ENCODE measurements at regions not wholly inside any gene's neighbourhood (a gene's known extent, or its start where the extent isn't known, plus 50 kb on each side); places are given as distances from the start of the nearest gene placed in this dataset.

DNA sequence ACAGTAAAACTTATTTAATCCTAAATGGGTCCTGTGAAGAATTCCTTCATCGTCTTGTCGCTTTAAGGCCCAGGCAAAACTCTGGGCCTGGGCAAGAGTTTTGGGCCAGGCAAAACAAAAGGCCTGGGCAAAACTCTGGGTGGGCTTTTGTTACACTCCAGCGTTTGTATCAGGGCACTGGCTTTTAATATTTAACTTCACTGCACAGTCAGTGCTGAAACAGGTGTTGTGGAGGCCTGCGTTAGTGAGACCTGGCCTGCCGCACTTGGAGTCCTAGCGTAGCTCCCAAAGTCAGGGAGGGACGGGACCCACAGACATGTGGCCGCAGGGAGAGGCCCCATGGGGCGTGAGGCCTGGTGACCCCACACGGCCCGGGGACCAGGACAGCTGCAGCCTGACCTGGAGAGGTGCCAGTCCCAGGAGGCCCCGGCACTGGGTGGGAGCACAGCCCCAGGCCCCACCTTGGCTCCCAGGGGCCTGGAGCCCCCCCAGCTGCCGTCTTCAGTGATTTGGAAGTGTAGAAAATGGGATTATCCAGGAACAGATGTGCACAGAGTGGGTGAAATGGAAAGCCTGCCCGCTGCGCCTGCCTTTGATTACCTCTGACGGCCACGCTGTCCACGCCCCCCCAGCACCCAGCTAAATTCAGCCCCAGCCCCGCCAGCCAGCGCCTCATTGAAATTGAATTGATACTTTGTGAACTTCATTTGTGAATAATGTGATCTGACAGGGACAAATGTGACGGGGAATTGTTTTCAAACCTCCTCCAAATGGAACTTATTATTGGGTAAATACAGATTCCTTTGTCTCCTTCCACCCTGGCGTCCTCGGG is 132.9 kb upstream of the NKX1-1 start:
- Histone ChIP-seq H3K4me3 (no peak overlapping the region), H3K4me2 (no peak overlapping the region), H3K9me3 (no peaks in the 10 kb centered on the region), H3K27me3 (no peaks in the 10 kb centered on the region), H3K9ac (no peak overlapping the region), H3K36me3 (no peaks in the 10 kb centered on the region), H3K27ac (no peak overlapping the region), H3K4me1 (peaks cover 13% of the 10 kb centered on the region), H4K20me1 (no peaks in the 10 kb centered on the region)
- TF ChIP-seq Cebpa-rat (IDR thresholded peaks at IDR 0.05), result no peak

DNA sequence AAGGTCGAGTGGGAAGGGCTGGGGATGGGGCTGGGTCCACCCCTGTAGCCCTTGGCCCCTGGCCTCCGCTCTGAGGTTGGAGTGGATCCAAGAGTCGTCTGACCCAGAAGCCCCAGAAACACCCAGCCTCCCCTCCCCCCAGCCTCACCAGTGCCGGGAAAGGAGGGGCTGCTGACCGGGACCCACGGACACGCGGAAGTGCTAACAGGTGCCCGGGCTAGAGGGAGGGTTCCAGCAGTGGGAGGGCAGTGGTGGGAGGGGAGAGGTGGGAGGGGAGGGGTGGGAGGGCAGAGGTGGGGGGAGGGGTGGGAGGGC is 131.8 kb upstream of the NKX1-1 start:
- H3K9me3 ChIP-seq, result no peaks in the 10 kb centered on the region
- H3K27me3 ChIP-seq, result no peaks in the 10 kb centered on the region
- no peak overlapping the region for H3K4me2 ChIP-seq

DNA sequence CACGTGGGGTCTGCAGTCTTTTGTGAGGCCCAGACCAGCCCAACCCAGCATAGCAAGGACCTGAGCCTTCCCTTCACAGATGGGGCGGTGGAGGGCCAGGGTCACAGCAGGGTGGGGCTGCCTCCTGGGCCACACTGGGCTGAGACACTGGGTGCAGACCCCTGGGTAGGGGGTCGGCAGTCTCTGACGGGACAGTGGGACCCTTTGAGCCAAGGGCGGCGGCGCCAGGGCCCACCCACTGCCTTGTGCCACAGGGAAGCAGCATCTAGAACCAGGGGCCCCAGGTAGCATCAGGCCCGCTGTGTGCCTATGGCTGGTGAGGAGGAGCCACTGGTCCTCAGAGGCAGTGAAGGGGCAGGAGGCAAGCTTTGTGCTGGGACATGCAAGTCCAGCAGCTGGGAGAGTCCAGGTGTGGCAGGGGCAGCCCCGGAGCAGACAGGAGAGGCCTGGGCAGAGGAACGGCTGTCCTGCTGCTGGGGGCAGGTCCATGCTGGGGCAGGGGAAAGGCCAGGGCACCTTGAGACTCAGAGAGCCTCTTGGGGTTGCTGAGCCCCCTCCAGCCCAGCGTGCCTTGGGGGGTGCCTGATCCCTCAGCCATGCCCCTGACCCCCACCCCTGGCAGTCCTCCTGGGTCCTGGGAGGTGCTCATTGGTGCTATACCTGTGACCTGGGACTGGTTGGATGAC is 131.3 kb upstream of the NKX1-1 start:
- Histone ChIP-seq H3K36me3 (no peaks in the 10 kb centered on the region), H3K9me3 (no peaks in the 10 kb centered on the region), H3K27me3 (no peaks in the 10 kb centered on the region), H4K20me1 (no peaks in the 10 kb centered on the region), H3K27ac (no peak overlapping the region), H3K9ac (no peak overlapping the region), H3K4me2 (no peak overlapping the region), H3K4me1 (no peaks in the 10 kb centered on the region), H3K4me3 (no peak overlapping the region)
- no peak for TF ChIP-seq Cebpa-rat (IDR thresholded peaks at IDR 0.05)

More for the DNA sequence above, 131.8 kb upstream of the NKX1-1 start:
- Histone ChIP-seq H3K9ac (no peak overlapping the region), H3K27ac (no peak overlapping the region), H3K36me3 (no peaks in the 10 kb centered on the region), H3K4me1 (peaks cover 5% of the 10 kb centered on the region), H4K20me1 (no peaks in the 10 kb centered on the region), H3K4me3 (no peak overlapping the region)
- no peak for TF ChIP-seq Cebpa-rat (IDR thresholded peaks at IDR 0.05)

DNA sequence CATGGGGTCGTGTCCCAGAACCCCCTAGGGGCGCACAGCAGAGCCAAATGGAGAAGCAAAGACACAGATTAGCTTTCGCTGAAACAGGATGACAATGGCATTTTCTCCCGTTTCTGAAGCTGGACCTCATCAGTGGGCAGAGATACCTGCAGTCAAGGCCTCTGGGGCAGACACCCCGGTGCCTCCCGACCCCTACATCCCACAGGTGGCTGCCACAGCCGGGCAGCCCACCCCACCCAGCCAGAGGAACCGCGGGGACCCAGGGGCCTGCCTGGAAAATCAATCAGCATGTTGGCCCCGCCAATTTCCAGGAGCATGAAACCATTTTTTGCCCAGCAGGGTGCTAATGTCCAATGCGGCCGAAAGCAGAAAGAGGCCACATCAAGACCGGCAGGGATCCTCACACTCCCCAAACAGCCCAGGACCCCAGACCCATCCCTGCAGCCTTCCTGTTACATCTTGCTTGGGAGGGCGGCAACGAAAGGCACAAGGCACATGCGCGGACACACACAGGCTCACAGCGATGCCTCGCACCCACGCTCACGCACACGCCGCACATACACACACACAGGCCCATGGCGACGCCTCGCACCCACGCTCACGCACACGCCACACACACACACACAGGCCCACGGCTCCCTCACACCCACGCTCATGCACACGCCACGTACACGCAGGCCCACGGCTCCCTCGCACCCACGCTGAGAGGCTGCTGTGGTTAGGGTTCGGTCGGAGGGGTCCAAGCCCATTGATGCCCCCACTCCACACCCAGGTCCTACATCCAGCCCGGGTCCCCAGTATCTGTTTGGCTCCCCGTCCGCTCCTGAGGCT is 130.6 kb upstream of the NKX1-1 start:
- no peaks in the 10 kb centered on the region for H3K4me1 ChIP-seq
- H3K9ac ChIP-seq, result no peak overlapping the region
- H3K27ac ChIP-seq, result no peak overlapping the region
- no peaks in the 10 kb centered on the region for H3K36me3 ChIP-seq
- H3K27me3 ChIP-seq, result no peaks in the 10 kb centered on the region
- no peak overlapping the region for H3K4me3 ChIP-seq
- H3K4me2 ChIP-seq, result no peak overlapping the region
- TF ChIP-seq Cebpa-rat (IDR thresholded peaks at IDR 0.05), result no peak
- no peaks in the 10 kb centered on the region for H4K20me1 ChIP-seq
- H3K9me3 ChIP-seq, result no peaks in the 10 kb centered on the region

- Histone ChIP-seq H3K4me1 (no peaks in the 10 kb centered on the region), H4K20me1 (no peaks in the 10 kb centered on the region), H3K27ac (no peak overlapping the region), H3K4me3 (no peak overlapping the region), H3K9ac (no peak overlapping the region), H3K36me3 (no peaks in the 10 kb centered on the region), H3K4me2 (no peak overlapping the region), H3K9me3 (no peaks in the 10 kb centered on the region), H3K27me3 (no peaks in the 10 kb centered on the region)
- TF ChIP-seq Cebpa-rat (IDR thresholded peaks at IDR 0.05), result no peak
Observed at GRCh38 chr4:1535926-1536578, 129.8 kb upstream of the NKX1-1 start.

DNA sequence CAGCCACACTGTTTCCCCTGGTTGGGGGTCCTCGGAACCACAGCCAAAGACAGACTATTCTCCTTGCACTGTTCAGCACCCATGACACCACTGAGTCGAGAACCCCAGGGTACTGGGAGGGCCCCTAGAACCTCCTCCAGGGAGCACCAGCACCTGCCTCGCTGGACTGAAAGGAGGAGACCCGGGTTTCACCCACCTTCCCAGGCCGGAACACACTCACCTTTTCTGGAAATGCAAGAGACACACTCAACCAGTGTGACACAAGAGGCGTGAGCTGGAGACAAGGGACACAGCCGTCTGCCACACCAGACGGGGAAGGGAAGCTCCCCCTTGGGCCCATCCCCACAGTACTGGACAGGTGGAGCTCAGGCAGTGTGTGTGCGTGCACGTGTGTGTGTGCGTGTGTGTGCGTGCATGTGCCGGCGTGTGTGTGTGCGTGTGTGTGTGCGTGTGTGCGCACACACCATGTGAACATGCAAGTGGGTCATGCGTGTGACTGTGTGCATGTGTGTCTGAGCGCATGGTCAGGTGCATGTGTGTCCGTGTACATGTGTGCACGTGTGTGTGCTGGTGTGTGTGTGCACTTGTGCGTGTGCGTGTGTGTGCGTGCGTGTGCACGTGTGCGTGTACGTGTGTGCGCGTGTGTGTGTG is 128.8 kb upstream of the NKX1-1 start:
- Histone ChIP-seq H3K36me3 (no peaks in the 10 kb centered on the region), H3K4me2 (no peak overlapping the region), H3K4me3 (no peak overlapping the region), H3K4me1 (no peaks in the 10 kb centered on the region), H3K9ac (no peak overlapping the region), H3K27ac (no peak overlapping the region), H3K9me3 (no peaks in the 10 kb centered on the region), H4K20me1 (no peaks in the 10 kb centered on the region), H3K27me3 (no peaks in the 10 kb centered on the region)
- no peak for TF ChIP-seq Cebpa-rat (IDR thresholded peaks at IDR 0.05)

GRCh38 chr4:1534095-1534872 is 128.0 kb upstream of the NKX1-1 start:
- Histone ChIP-seq H3K27ac (no peak overlapping the region), H3K4me2 (no peak overlapping the region), H3K9me3 (no peaks in the 10 kb centered on the region), H3K9ac (no peak overlapping the region), H3K4me3 (no peak overlapping the region), H4K20me1 (no peaks in the 10 kb centered on the region), H3K4me1 (no peaks in the 10 kb centered on the region), H3K36me3 (no peaks in the 10 kb centered on the region), H3K27me3 (no peaks in the 10 kb centered on the region)
- TF ChIP-seq Cebpa-rat (IDR thresholded peaks at IDR 0.05), result no peak

GRCh38 chr4:1533501-1534064 is 127.3 kb upstream of the NKX1-1 start:
- no peak for TF ChIP-seq Cebpa-rat (IDR thresholded peaks at IDR 0.05)
- Histone ChIP-seq H3K36me3 (no peaks in the 10 kb centered on the region), H3K4me2 (no peak overlapping the region), H3K27me3 (no peaks in the 10 kb centered on the region), H3K4me3 (no peak overlapping the region), H3K4me1 (no peaks in the 10 kb centered on the region), H4K20me1 (no peaks in the 10 kb centered on the region), H3K27ac (no peak overlapping the region), H3K9ac (no peak overlapping the region), H3K9me3 (no peaks in the 10 kb centered on the region)

Measured in BLaER1 (cell line).